Tibial artery (tissue), 4 donors: ENCODE measurements at regions not wholly inside any gene's neighbourhood (a gene's known extent, or its start where the extent isn't known, plus 50 kb on each side); places are given as distances from the start of the nearest gene placed in this dataset.

Experiments
- DNase-seq, 2 donors: peaks; one replicate each; pipeline ENCODE4 v3.0.0-alpha.2; 2019
- H3K27ac ChIP-seq, 2 donors: fragments of 200-600 bp; sonication (generic) in 1 of 2; 1 replicate in 1 of 2; 2 replicates in 1 of 2; pipeline ENCODE4 v1.5.1; 2018 to 2019; ENCODE audit warnings: mild to moderate bottlenecking in 1 of 2
- H3K27me3 ChIP-seq, 2 donors: fragments of 200-600 bp; sonication (generic) in 1 of 2; one replicate each; pipeline versions ENCODE4 v1.5.1 to v1.6.0; 2016 to 2019
- H3K36me3 ChIP-seq, 3 donors: fragments of 200-600 bp; sonication (generic) in 2 of 3; one replicate each; pipeline ENCODE4 v1.5.1; 2016 to 2019; ENCODE audit warnings: mild to moderate bottlenecking in 2 of 3
- H3K4me1 ChIP-seq, 4 donors: fragments of 200-600 bp; sonication (generic) in 2 of 4; 1 replicate in 3 of 4; 2 replicates in 1 of 4; pipeline ENCODE4 v1.5.1; 2016 to 2019
- H3K4me3 ChIP-seq, 2 donors: fragments of 200-600 bp; sonication (generic) in 1 of 2; 1 replicate in 1 of 2; 2 replicates in 1 of 2; pipeline ENCODE4 v1.5.1; 2018 to 2019; ENCODE audit warnings: mild to moderate bottlenecking in 2 of 2
- H3K9me3 ChIP-seq, 3 donors: fragments of 200-600 bp; sonication (generic) in 1 of 3; one replicate each; pipeline ENCODE4 v1.5.1; 2016 to 2019
- CTCF ChIP-seq, 2 experiments: fragments of 200-600 bp in 1 of 2; fragments of 450-650 bp in 1 of 2; IDR thresholded peaks; one replicate each; pipeline ENCODE4 v1.5.1; 2017 to 2019; ENCODE audit warnings: antibody characterized with exemption in 2 of 2, mild to moderate bottlenecking in 1 of 2, moderate library complexity in 1 of 2
- intact Hi-C: fragments of 100-400 bp; cut with DNase I; formaldehyde crosslinking; loops from one replicate; pipeline ENCODE4 v1.15.0; 2023; ENCODE audit warnings: low total_unique reads

DNA sequence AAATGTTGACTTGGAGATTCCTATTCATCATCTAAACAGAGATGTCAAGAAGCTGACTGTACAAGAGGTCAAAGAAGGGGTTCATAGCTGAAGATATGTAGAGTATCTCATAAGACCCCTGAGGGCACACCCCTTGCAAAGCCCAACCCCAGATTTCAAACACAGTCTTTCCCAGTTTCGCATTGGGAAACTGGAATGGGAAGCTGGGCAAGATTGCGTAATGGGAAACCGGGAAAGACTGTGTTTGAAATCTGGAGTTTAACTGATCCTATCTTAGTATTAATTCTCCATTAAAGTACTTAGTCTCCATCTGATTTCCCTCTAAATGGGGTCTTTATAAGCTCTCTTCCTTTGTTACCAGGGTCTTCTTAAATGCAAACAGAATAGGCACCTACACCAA, 99.5 kb downstream of the FAM76B start:
- H3K4me3 ChIP-seq, result no peak overlapping the region
- peaks cover 0 to 17% (median 2%) of the 10 kb centered on the region in 4 donors for H3K4me1 ChIP-seq
- no peaks in the 10 kb centered on the region for H3K9me3 ChIP-seq
- H3K27me3 ChIP-seq, result no peaks in the 10 kb centered on the region
- no peak for DNase-seq
- H3K27ac ChIP-seq, result no peak overlapping the region
- no peak for TF ChIP-seq CTCF (IDR thresholded peaks at IDR 0.05)
- intact Hi-C loops, result no loop called here
- no peaks in the 10 kb centered on the region for H3K36me3 ChIP-seq

DNA sequence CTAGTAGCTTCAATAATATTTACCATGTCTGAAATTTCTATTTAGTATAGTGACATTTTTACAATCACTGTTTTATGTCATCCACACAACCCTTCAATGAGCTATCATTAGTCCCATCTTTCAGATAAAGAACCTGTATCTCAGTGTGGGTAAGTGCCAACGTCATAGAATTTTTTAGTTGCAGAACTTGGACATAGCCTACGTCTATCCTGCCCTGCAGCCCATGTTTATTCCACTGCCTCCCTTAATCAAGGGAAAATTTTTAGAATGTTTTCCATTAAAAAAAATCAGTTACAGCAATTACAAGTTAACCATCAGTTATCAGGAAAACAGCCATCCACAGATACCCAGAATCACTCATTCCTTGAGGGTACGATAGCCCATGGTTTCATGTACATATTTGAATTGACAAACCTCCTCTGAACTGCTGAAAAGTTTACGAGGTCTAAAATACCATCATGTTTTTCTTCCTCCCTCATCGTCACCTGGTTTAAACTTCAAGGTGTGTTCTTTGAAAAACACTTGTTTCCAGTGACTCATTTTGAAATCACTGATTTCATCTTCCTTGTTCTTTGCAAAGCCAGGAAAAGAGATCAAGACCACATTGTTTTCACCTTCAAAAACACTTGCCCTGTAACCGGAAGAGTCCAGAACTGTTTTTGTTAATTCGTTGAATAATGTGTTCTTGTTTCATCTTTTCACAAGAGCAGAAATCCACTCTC, 100.9 kb downstream of the FAM76B start:
- intact Hi-C loops, result no loop called here
- DNase-seq, result no peak
- Histone ChIP-seq H3K4me1 (peaks cover 0 to 26% (median 9%) of the 10 kb centered on the region in 4 donors), H3K9me3 (no peaks in the 10 kb centered on the region), H3K27me3 (no peaks in the 10 kb centered on the region), H3K27ac (no peak overlapping the region), H3K36me3 (no peaks in the 10 kb centered on the region), H3K4me3 (no peak overlapping the region)
- TF ChIP-seq CTCF (IDR thresholded peaks at IDR 0.05), result no peak

- peaks cover 0 to 26% (median 9%) of the 10 kb centered on the region in 4 donors for H3K4me1 ChIP-seq
- intact Hi-C loops, result no loop called here
- no peaks in the 10 kb centered on the region for H3K36me3 ChIP-seq
- TF ChIP-seq CTCF (IDR thresholded peaks at IDR 0.05), result no peak
- no peaks in the 10 kb centered on the region for H3K27me3 ChIP-seq
- DNase-seq, result no peak
- H3K4me3 ChIP-seq, result no peak overlapping the region
- H3K9me3 ChIP-seq, result no peaks in the 10 kb centered on the region
- no peak overlapping the region for H3K27ac ChIP-seq
These were observed 101.6 kb downstream of the FAM76B start for GRCh38 chr11:95688015-95688414.

DNA sequence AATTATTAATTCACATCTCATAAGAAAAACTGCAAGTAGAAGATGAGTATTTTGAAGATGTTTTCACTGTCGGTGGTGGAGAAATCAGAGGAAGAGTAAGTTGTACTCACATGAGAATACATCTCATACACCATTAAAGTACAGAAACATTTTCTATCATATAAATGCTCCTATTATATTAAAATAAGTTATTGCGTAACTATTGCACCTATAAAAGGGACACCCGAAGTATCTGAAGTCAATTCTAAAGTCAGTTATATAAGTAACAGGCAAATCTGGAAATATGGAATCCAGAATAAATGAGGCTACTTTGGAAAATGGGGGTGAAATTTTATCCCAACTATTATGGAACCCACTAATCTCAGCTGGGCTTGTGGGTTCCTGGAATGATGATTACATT, 103.3 kb downstream of the FAM76B start:
- no peak overlapping the region for H3K4me3 ChIP-seq
- intact Hi-C loops, result no loop called here
- H3K36me3 ChIP-seq, result no peaks in the 10 kb centered on the region
- no peak for TF ChIP-seq CTCF (IDR thresholded peaks at IDR 0.05)
- peaks cover 0 to 27% (median 10%) of the 10 kb centered on the region in 4 donors for H3K4me1 ChIP-seq
- no peaks in the 10 kb centered on the region for H3K27me3 ChIP-seq
- H3K9me3 ChIP-seq, result no peaks in the 10 kb centered on the region
- H3K27ac ChIP-seq, result no peak overlapping the region
- DNase-seq, result no peak

GRCh38 chr11:95684701-95685100, 104.9 kb downstream of the FAM76B start:
- no peak for TF ChIP-seq CTCF (IDR thresholded peaks at IDR 0.05)
- DNase-seq, result no peak

More at GRCh38 chr11:95684701-95685100, 104.9 kb downstream of the FAM76B start:
- H3K27ac ChIP-seq, result peak overlapping the region; percentile 26 to 40
- H3K27me3 ChIP-seq, result no peaks in the 10 kb centered on the region
- intact Hi-C loops, result no loop called here
- H3K36me3 ChIP-seq, result no peaks in the 10 kb centered on the region
- H3K4me1 ChIP-seq, result peaks cover 0 to 43% (median 20%) of the 10 kb centered on the region in 4 donors
- H3K4me3 ChIP-seq, result no peak overlapping the region
- no peaks in the 10 kb centered on the region for H3K9me3 ChIP-seq
